ENCODE measurements at regions not wholly inside any gene's neighbourhood (a gene's known extent, or its start where the extent isn't known, plus 50 kb on each side); places are given as distances from the start of the nearest gene placed in this dataset.

GRCh38 chr2:445896-446295 is 158.0 kb upstream of the ALKAL2 start:
- ChIA-PET CTCF (no interaction called here), POLR2A (ENCODE audit: unreplicated experiment) (no interaction called here)
- Histone ChIP-seq H3K27me3 (ENCODE audit: low read length) (no peaks in the 10 kb centered on the region), H3K9me3 (ENCODE audit: low read length) (no peaks in the 10 kb centered on the region), H3K9ac (ENCODE audit: low read length) (no peak overlapping the region), H3K27ac (ENCODE audit: low read length) (no peak overlapping the region), H4K20me1 (ENCODE audit: low read length) (no peaks in the 10 kb centered on the region), H3F3A (ENCODE audit: low read length, unreplicated experiment) (no peaks in the 10 kb centered on the region), H2AFZ (ENCODE audit: low read length) (no peak overlapping the region), H3K4me2 (ENCODE audit: low read length) (no peak overlapping the region), H3K79me2 (ENCODE audit: low read length) (no peaks in the 10 kb centered on the region), H3K4me3 (ENCODE audit: low read length) (no peak overlapping the region), H3K9me2 (replicated peaks; ENCODE audit: low read length) (no peaks in the 10 kb centered on the region), H3K36me3 (ENCODE audit: low read depth, low read length) (no peaks in the 10 kb centered on the region), H3K4me1 (ENCODE audit: insufficient read depth, low read length) (no peaks in the 10 kb centered on the region)
- no TSS peak for BruUV-seq (replicated peaks)
- ATAC-seq: no peak
- intact Hi-C loops (cut with micrococcal nuclease): no loop called here
- no peak for DNase-seq
- no peak for TF ChIP-seq CTCF (conservative IDR thresholded peaks at IDR 0.05; ENCODE audit: low read depth, low read length)
- TF ChIP-seq EZH2phosphoT487 (IDR thresholded peaks at IDR 0.05; ENCODE audit: borderline replicate concordance, low read length): no peak
- no peak for TF ChIP-seq EZH2 (IDR thresholded peaks at IDR 0.05; ENCODE audit: low read length, unreplicated experiment)

GRCh38 chr2:444937-445884 is 157.3 kb upstream of the ALKAL2 start:
- intact Hi-C loops (cut with micrococcal nuclease): no loop called here

More at GRCh38 chr2:444937-445884, 157.3 kb upstream of the ALKAL2 start:
- Histone ChIP-seq H3K9ac (ENCODE audit: low read length) (no peak overlapping the region), H3K9me2 (replicated peaks; ENCODE audit: low read length) (no peaks in the 10 kb centered on the region), H3F3A (ENCODE audit: low read length, unreplicated experiment) (no peaks in the 10 kb centered on the region), H3K27me3 (ENCODE audit: low read length) (no peaks in the 10 kb centered on the region), H2AFZ (ENCODE audit: low read length) (no peak overlapping the region), H3K36me3 (ENCODE audit: low read depth, low read length) (no peaks in the 10 kb centered on the region), H3K9me3 (ENCODE audit: low read length) (no peaks in the 10 kb centered on the region), H4K20me1 (ENCODE audit: low read length) (no peaks in the 10 kb centered on the region), H3K27ac (ENCODE audit: low read length) (no peak overlapping the region), H3K4me2 (ENCODE audit: low read length) (no peak overlapping the region), H3K4me3 (ENCODE audit: low read length) (no peak overlapping the region), H3K4me1 (ENCODE audit: insufficient read depth, low read length) (no peaks in the 10 kb centered on the region), H3K79me2 (ENCODE audit: low read length) (no peaks in the 10 kb centered on the region)
- BruUV-seq (replicated peaks): no TSS peak
- ChIA-PET POLR2A (ENCODE audit: unreplicated experiment) (no interaction called here), CTCF (no interaction called here)
- no peak for ATAC-seq
- no peak for TF ChIP-seq EZH2phosphoT487 (IDR thresholded peaks at IDR 0.05; ENCODE audit: borderline replicate concordance, low read length)
- TF ChIP-seq CTCF (conservative IDR thresholded peaks at IDR 0.05; ENCODE audit: low read depth, low read length): no peak
- no peak for TF ChIP-seq EZH2 (IDR thresholded peaks at IDR 0.05; ENCODE audit: low read length, unreplicated experiment)
- DNase-seq: peak; percentile 32

All from PC-3 (cell line).